Vagina (tissue), 2 donors: ENCODE measurements at regions not wholly inside any gene's neighbourhood (a gene's known extent, or its start where the extent isn't known, plus 50 kb on each side); places are given as distances from the start of the nearest gene placed in this dataset.

Experiments
- CTCF ChIP-seq, 3 experiments: fragments of 450-650 bp in 2 of 3; fragments of 200-600 bp in 1 of 3; sonication (generic) in 1 of 3; IDR thresholded peaks; one replicate each; pipeline ENCODE4 v1.5.1; 2017 to 2019; ENCODE audit warnings: antibody characterized with exemption in 3 of 3, mild to moderate bottlenecking in 2 of 3, moderate library complexity in 2 of 3
- POLR2A ChIP-seq, 2 donors: fragments of 450-650 bp; IDR thresholded peaks; one replicate each; pipeline ENCODE4 v1.6.1; 2017; ENCODE audit warnings: antibody characterized with exemption in 2 of 2, mild to moderate bottlenecking in 2 of 2, moderate library complexity in 2 of 2

- no peak for TF ChIP-seq CTCF (IDR thresholded peaks at IDR 0.05)
- no peak for TF ChIP-seq POLR2A (IDR thresholded peaks at IDR 0.05)
These were observed 599.8 kb upstream of the USP24 start for GRCh38 chr1:55814967-55815366.
